Loucy (cell line): ENCODE measurements at regions not wholly inside any gene's neighbourhood (a gene's known extent, or its start where the extent isn't known, plus 50 kb on each side); places are given as distances from the start of the nearest gene placed in this dataset.
"Not testable (repeated sequence)": the region's sequence is repeated elsewhere in the genome, so short reads cannot be mapped to it uniquely, and the experiment has no call there.

Experiments used
- H2AFZ ChIP-seq: fragments of 200-600 bp; sonication (generic); 2 replicates; pipeline ENCODE4 v1.6.0; 2016; ENCODE audit warnings: antibody characterized with exemption, mild to moderate bottlenecking, low read length, moderate library complexity
- H3F3A ChIP-seq: fragments of 200-600 bp; 2 replicates; pipeline ENCODE4 v1.6.0; 2016; ENCODE audit warnings: antibody characterized with exemption, low read depth, mild to moderate bottlenecking
- H3K27me3 ChIP-seq: fragments of 200-600 bp; sonication (generic); 2 replicates; pipeline ENCODE4 v1.6.1; 2014; ENCODE audit warnings: low read length, mild to moderate bottlenecking; ENCODE audit not compliant: insufficient read depth, poor library complexity, severe bottlenecking
- H3K36me3 ChIP-seq: fragments of 200-600 bp; sonication (generic); 2 replicates; pipeline ENCODE4 v1.6.1; 2016; ENCODE audit warnings: low read length; ENCODE audit not compliant: insufficient read depth
- H3K4me1 ChIP-seq: fragments of 200-600 bp; sonication (generic); 2 replicates; pipeline ENCODE4 v1.5.1; 2014; ENCODE audit warnings: low read length, mild to moderate bottlenecking; ENCODE audit not compliant: insufficient read depth, poor library complexity, severe bottlenecking
- H3K4me2 ChIP-seq: fragments of 200-600 bp; sonication (generic); 2 replicates; pipeline ENCODE4 v1.6.0; 2014; ENCODE audit warnings: antibody characterized with exemption, low read length, low read depth, mild to moderate bottlenecking; ENCODE audit not compliant: poor library complexity, severe bottlenecking
- H3K4me3 ChIP-seq: fragments of 200-600 bp; sonication (generic); 2 replicates; pipeline ENCODE4 v1.5.1; 2014; ENCODE audit warnings: low read length, mild to moderate bottlenecking, mixed read lengths; ENCODE audit not compliant: poor library complexity, severe bottlenecking
- H3K79me2 ChIP-seq: fragments of 200-600 bp; sonication (generic); 2 replicates; pipeline ENCODE4 v1.6.1; 2014; ENCODE audit warnings: low read length; ENCODE audit not compliant: insufficient read depth
- H3K9ac ChIP-seq: fragments of 200-600 bp; sonication (generic); 2 replicates; pipeline ENCODE4 v1.6.0; 2014; ENCODE audit warnings: mild to moderate bottlenecking, low read depth, low read length, moderate library complexity; ENCODE audit not compliant: poor library complexity, severe bottlenecking
- H3K9me2 ChIP-seq: fragments of 200-600 bp; sonication (generic); replicated peaks from 2 replicates; pipeline ENCODE4 v1.6.1; 2016; ENCODE audit warnings: low read depth, low read length, mixed read lengths
- H3K9me3 ChIP-seq: fragments of 200-600 bp; sonication (generic); 2 replicates; pipeline ENCODE4 v1.6.1; 2014; ENCODE audit warnings: mild to moderate bottlenecking, antibody characterized with exemption, low read length, low read depth; ENCODE audit not compliant: insufficient read depth
- H4K20me1 ChIP-seq: fragments of 200-600 bp; sonication (generic); 2 replicates; pipeline ENCODE4 v1.6.0; 2014; ENCODE audit warnings: antibody characterized with exemption, low read length, mild to moderate bottlenecking; ENCODE audit not compliant: insufficient read depth, poor library complexity, severe bottlenecking
- EZH2phosphoT487 ChIP-seq: fragments of 200-600 bp; IDR thresholded peaks from 2 replicates; pipeline ENCODE4 v1.6.1; 2018; ENCODE audit warnings: antibody characterized with exemption, mild to moderate bottlenecking, moderate library complexity, borderline replicate concordance
- TF ChIP-seq, protein P1 (sequence below): fragments of 200-600 bp; sonication (generic); conservative IDR thresholded peaks from 2 replicates; pipeline ENCODE4 v1.5.1; 2014; ENCODE audit warnings: mild to moderate bottlenecking, antibody characterized with exemption, low read length

- H2AFZ ChIP-seq, result no peak overlapping the region
- no peaks in the 10 kb centered on the region for H3K36me3 ChIP-seq
- no peaks in the 10 kb centered on the region for H3K9me3 ChIP-seq
- no peaks in the 10 kb centered on the region for H3F3A ChIP-seq
- H3K9me2 ChIP-seq, result no peaks in the 10 kb centered on the region
- no peaks in the 10 kb centered on the region for H3K79me2 ChIP-seq
- H3K4me1 ChIP-seq, result no peaks in the 10 kb centered on the region
- H4K20me1 ChIP-seq, result no peaks in the 10 kb centered on the region
- no peaks in the 10 kb centered on the region for H3K27me3 ChIP-seq
- H3K4me3 ChIP-seq, result no peak overlapping the region
- TF ChIP-seq, protein P1, sequence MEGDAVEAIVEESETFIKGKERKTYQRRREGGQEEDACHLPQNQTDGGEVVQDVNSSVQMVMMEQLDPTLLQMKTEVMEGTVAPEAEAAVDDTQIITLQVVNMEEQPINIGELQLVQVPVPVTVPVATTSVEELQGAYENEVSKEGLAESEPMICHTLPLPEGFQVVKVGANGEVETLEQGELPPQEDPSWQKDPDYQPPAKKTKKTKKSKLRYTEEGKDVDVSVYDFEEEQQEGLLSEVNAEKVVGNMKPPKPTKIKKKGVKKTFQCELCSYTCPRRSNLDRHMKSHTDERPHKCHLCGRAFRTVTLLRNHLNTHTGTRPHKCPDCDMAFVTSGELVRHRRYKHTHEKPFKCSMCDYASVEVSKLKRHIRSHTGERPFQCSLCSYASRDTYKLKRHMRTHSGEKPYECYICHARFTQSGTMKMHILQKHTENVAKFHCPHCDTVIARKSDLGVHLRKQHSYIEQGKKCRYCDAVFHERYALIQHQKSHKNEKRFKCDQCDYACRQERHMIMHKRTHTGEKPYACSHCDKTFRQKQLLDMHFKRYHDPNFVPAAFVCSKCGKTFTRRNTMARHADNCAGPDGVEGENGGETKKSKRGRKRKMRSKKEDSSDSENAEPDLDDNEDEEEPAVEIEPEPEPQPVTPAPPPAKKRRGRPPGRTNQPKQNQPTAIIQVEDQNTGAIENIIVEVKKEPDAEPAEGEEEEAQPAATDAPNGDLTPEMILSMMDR, result no peak
- no peak overlapping the region for H3K4me2 ChIP-seq
- no peak overlapping the region for H3K9ac ChIP-seq
Measured at GRCh38 chr1:115448282-115449044, 110.4 kb upstream of the NGF start.

GRCh38 chr1:115447672-115448071 is 109.6 kb upstream of the NGF start:
- no peaks in the 10 kb centered on the region for H3F3A ChIP-seq
- H3K9me3 ChIP-seq, result no peaks in the 10 kb centered on the region
- no peak overlapping the region for H2AFZ ChIP-seq
- H3K4me3 ChIP-seq, result no peak overlapping the region
- no peak for TF ChIP-seq EZH2phosphoT487
- no peaks in the 10 kb centered on the region for H3K4me1 ChIP-seq
- no peaks in the 10 kb centered on the region for H3K27me3 ChIP-seq
- no peaks in the 10 kb centered on the region for H3K79me2 ChIP-seq
- no peak overlapping the region for H3K9ac ChIP-seq
- H3K4me2 ChIP-seq, result no peak overlapping the region
- H3K9me2 ChIP-seq, result no peaks in the 10 kb centered on the region
- H3K36me3 ChIP-seq, result no peaks in the 10 kb centered on the region
- H4K20me1 ChIP-seq, result no peaks in the 10 kb centered on the region

DNA sequence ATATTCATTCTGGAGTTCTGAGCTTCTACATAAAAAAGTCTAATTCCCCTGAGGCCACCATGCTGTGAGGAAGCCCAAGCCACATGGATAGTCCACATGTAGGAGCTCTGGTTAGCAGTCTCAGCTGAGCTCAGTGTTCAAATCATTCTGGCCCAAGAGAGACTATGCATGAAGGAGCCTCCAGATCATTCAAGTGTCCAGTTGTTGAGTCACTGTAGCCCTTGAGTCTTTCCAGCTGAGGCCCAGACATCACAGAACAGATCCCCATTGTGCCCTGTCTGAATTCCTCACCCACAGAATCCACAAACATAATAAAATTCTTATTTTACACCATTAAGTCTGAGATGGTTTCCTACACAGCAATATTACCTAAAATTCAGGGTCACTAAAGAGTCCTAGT is 107.0 kb upstream of the NGF start:
- Histone ChIP-seq H3F3A (no peaks in the 10 kb centered on the region), H3K79me2 (no peaks in the 10 kb centered on the region), H3K4me3 (no peak overlapping the region), H3K4me1 (no peaks in the 10 kb centered on the region), H2AFZ (no peak overlapping the region), H3K9ac (no peak overlapping the region), H3K27me3 (no peaks in the 10 kb centered on the region), H3K9me2 (no peaks in the 10 kb centered on the region), H3K36me3 (no peaks in the 10 kb centered on the region), H4K20me1 (no peaks in the 10 kb centered on the region), H3K9me3 (no peaks in the 10 kb centered on the region), H3K4me2 (no peak overlapping the region)
- TF ChIP-seq EZH2phosphoT487, result no peak
- TF ChIP-seq, protein P1, result no peak

DNA sequence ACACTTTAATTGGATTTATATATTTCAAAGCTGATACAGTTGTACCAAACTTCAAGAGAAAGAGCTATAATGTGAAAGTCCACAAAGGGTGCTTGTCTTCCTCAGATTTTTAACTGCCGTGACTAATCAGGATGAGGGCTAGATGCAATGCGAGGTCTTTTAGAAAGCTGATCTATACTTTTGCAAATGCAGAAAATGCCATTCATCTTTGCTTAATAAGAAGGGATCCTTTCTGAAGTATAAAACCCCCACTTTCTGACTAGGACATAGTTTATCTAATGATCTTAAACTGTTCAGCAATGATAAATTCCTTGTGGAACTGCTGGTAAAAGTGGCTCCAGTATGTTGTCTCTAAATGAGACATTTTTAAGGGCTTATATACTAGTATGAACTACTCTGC is 102.7 kb upstream of the NGF start:
- Histone ChIP-seq H3K9ac (no peak overlapping the region), H3K27me3 (no peaks in the 10 kb centered on the region), H2AFZ (no peak overlapping the region), H3K4me3 (no peak overlapping the region), H3F3A (no peaks in the 10 kb centered on the region), H3K4me1 (no peaks in the 10 kb centered on the region), H3K9me2 (no peaks in the 10 kb centered on the region), H3K79me2 (no peaks in the 10 kb centered on the region), H4K20me1 (no peaks in the 10 kb centered on the region), H3K9me3 (no peaks in the 10 kb centered on the region), H3K36me3 (no peaks in the 10 kb centered on the region), H3K4me2 (no peak overlapping the region)
- TF ChIP-seq EZH2phosphoT487, result no peak
- TF ChIP-seq, protein P1, result no peak

DNA sequence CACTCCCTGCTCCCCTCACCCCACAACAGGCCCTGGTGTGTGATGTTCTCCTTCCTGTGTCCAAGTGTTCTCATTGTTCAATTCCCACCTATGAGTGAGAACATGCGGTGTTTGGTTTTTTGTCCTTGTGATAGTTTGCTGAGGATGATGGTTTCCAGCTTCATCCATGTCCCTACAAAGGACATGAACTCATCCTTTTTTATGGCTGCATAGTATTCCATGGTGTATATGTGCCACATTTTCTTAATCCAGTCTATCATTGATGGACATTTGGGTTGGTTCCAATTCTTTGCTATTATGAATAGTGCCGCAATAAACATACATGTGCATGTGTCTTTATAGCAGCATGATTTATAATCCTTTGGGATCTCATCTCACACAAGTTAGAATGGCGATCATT is 101.5 kb upstream of the NGF start:
- not testable (repeated sequence) for H3K27me3 ChIP-seq, H3K79me2 ChIP-seq, H3K9ac ChIP-seq, H3K9me2 ChIP-seq, H3F3A ChIP-seq, H3K4me2 ChIP-seq, H3K4me1 ChIP-seq, H4K20me1 ChIP-seq, H3K36me3 ChIP-seq, H2AFZ ChIP-seq, H3K9me3 ChIP-seq, H3K4me3 ChIP-seq
